GM19023 (cell line): ENCODE measurements at regions not wholly inside any gene's neighbourhood (a gene's known extent, or its start where the extent isn't known, plus 50 kb on each side); places are given as distances from the start of the nearest gene placed in this dataset.
"Not testable (repeated sequence)": the region's sequence is repeated elsewhere in the genome, so short reads cannot be mapped to it uniquely, and the experiment has no call there.

Experiments used
- ATAC-seq: cut with Tn5 transposase; IDR thresholded peaks from one replicate; pipeline ENCODE4 v1.9.1; 2021; ENCODE audit warnings: mild to moderate bottlenecking, moderate library complexity; ENCODE audit not compliant: unreplicated experiment

- no peak for ATAC-seq
Observed at GRCh38 chr16:62272035-62272434, 235.8 kb upstream of the CDH8 start.

GRCh38 chr16:62261760-62262159, 225.5 kb upstream of the CDH8 start:
- ATAC-seq: no peak

DNA sequence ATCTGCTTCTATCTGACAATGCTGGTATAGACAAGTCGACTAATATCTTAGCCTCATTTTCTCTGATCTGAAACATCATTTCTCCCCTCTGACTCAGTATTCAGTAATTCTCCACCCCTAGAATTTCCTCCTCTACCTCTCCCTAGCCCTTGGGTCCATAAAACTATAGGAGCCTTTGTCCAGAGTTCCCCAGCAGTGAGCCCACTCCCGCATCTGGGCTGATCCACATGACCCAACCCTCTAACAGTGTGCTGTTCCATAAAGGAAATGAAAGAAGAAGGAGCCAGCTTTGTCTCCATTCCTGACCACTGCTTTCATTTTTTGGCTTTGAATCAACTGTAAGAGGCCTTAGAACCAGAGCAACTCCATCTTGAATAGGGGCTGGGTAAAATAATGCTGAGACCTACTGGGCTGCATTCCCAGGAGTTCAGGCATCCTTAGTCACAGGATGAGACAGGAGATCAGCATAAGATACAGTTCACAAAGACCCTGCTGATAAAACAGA, 222.7 kb upstream of the CDH8 start:
- ATAC-seq: not testable (repeated sequence)

DNA sequence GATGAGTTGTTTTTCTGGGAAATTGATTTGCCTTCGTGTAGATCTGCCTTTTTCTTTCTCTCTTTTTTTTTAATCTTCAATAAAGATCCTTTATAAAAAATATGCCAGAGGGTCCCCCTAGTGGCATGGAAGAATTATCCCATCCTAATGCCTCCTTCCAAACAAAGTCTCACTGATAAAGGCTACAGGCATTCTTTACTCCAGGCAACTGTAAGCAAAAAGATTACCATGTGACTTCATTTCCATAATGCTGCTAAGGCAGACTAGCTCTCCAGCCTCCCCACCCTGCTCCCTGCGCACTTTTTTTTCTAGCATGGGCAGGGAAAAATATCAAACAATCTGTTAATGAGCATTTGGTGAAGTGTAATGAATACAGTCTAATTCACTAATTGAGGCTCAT, 220.2 kb upstream of the CDH8 start:
- no peak for ATAC-seq

DNA sequence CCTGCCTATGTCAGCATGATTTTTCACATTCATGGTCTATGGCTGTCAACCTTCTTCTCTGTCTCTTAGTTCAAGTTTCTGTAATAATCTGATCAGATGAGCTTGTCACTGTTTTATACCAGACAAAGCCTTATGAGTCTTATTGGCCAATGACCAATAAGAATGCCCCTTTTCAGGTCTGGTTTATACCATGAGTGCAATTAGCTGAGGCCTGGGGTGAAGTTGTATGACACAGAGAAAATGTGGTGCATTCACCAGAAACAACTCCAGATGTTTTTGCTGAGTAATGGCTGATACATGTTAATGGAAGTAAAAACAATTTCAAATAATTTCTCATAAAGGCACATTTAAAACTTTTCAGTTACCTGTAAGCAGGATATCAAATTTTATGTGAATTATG, 218.6 kb upstream of the CDH8 start:
- no peak for ATAC-seq

DNA sequence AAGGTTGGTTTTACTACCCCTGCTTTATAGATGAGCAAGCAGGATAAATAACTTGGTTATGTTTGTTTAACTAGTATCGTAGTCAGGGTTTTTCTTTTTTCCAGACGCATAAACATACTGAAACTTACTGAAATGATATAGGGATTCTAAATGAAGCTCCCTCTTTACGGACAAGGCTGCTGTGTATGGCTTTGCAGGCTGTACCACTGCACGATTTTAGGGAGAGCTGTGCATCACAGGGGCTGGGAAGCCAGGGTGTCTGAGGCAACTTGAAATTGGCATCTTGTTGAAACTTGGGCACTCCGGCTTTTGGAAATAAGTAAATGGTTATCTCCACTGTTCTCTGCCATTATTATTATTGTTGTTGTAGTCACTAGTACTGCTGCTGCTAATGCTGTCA, 218.1 kb upstream of the CDH8 start:
- no peak for ATAC-seq

- no peak for ATAC-seq
Observed at GRCh38 chr16:62253966-62254365, 217.7 kb upstream of the CDH8 start.

GRCh38 chr16:62249069-62249468, 212.8 kb upstream of the CDH8 start:
- no peak for ATAC-seq

- no peak for ATAC-seq
Observed at GRCh38 chr16:62240722-62241121, 204.5 kb upstream of the CDH8 start.

- ATAC-seq: peak; percentile 80
Observed at GRCh38 chr16:62225675-62226074, 189.4 kb upstream of the CDH8 start.

DNA sequence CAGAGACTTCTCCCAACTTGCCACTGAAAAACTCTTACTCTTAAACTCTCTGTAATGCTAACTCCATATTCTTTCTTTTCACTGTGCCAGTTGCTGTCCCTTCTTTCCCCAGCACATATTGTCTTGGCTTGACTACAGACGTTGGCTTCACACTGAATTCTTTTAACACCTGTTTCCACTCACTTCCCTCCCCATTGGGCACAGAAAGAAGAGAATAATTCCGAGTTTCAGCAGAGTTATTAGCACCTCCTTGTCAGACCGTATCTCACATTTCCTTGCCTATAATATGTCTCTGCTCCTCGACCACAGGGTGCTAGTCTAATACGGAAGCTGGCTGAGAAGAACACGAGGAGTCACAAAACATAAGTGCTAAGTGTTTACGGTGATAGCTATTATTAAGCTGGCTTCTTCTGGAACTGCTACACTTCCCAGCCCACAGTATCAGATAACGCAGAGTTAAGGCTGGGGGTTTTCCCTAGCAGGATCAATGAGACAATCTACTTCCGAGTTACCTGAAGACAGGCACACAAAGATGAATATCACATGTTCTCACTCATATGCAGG, 188.5 kb upstream of the CDH8 start:
- no peak for ATAC-seq

- ATAC-seq: no peak
Observed at GRCh38 chr16:62216837-62217236, 180.6 kb upstream of the CDH8 start.

GRCh38 chr16:62213763-62214162, 177.5 kb upstream of the CDH8 start:
- ATAC-seq: no peak

- no peak for ATAC-seq
Observed at GRCh38 chr16:62208934-62209333, 172.7 kb upstream of the CDH8 start.

DNA sequence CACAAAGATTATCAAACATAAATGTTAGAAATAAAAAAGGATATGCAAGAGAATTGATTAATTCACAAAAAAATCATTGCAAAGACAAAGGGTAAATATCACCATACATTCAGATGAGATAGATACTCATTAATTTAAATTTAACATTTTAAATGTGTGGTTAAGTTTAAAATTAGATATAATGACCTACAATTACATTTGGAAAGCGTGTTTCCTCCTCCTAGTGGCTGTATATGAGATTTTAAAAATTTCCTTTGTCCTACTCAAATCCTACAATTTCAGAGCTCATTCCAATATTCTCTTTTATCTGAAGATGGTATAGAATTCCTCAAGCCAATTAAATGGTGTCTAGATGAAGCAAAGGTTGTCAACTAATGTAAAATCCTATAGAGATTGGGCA, 169.2 kb upstream of the CDH8 start:
- no peak for ATAC-seq

GRCh38 chr16:62201911-62202310, 165.7 kb upstream of the CDH8 start:
- ATAC-seq: no peak

- no peak for ATAC-seq
Observed at GRCh38 chr16:62194828-62195227, 158.6 kb upstream of the CDH8 start.

- no peak for ATAC-seq
Observed at GRCh38 chr16:62190426-62190825, 154.2 kb upstream of the CDH8 start.

GRCh38 chr16:62177351-62178203, 141.3 kb upstream of the CDH8 start:
- ATAC-seq: no peak

- no peak for ATAC-seq
Observed at GRCh38 chr16:62170642-62171041, 134.4 kb upstream of the CDH8 start.

DNA sequence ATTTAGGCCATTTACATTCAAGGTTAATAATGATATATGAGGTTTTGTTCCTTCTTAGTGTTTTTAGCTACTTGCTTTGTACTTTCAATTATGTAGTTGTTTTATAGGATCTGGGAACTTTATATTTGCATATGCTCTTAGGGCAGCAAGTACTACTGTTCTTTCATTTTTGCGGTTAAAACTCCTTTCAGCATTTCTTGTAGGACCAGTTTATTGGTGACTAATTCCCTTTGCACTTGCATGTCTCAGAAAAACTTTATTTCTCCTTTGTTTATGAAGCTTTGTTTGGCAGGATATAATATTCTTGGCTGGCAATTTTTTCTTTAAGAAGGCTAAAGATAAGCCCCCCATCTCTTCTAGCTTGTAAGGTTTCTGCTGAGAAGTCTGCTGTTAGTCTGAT, 131.3 kb upstream of the CDH8 start:
- no peak for ATAC-seq

DNA sequence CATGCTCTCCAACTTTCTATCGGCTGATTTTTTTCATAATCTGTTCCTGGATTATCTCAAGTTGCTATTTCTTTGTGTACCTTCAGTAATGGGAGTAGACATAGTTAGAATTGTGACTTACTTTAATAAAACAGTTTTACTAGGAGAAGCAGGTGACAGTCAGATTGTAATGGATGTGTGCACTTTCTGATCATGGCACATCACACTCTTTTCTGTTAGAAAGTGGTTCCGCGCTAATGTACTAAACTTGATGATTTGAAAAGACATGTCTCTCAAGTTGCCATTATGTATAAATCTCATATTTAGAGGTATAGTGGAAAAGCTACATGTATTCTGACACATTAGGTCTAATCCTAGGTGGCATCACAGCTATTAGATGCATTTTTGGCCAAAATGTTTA, 121.3 kb upstream of the CDH8 start:
- ATAC-seq: no peak
